GM18502 (cell line): ENCODE measurements at regions not wholly inside any gene's neighbourhood (a gene's known extent, or its start where the extent isn't known, plus 50 kb on each side); places are given as distances from the start of the nearest gene placed in this dataset.

Experiments used
- ATAC-seq: cut with Tn5 transposase; IDR thresholded peaks from one replicate; pipeline ENCODE4 v1.9.1; 2021; ENCODE audit warnings: mild to moderate bottlenecking; ENCODE audit not compliant: unreplicated experiment, poor library complexity

DNA sequence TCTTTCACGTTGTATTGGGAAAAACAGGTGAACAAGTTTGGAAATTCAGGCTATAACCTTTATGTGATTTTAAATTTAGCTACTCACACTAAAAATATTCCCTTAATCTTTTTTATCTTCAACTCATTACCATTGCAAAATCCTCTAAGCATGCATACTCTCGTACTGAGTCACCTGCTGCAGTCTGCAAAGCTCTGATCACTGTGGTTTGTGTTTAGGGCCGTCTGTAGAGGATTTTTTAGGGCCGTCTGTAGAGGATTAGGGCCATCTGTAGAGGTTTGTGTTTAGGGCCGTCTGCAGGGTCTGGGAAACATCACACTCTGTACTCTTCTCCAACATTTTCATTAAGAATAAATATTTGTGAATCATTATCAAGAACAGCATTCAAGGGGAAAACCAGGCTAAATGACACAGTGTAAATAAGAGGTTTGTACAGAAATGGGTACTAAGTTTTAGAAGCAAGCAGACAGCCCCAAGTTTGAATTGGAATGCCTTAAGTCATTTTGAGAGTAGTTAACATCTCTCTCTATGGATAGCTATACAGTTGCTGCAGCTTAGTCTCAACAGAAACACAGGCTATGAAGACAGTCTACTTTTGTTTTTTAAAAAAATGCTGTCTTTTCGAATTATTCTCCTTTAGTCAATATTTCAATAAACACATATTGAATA is 155.0 kb upstream of the TSLP start:
- ATAC-seq = no peak

DNA sequence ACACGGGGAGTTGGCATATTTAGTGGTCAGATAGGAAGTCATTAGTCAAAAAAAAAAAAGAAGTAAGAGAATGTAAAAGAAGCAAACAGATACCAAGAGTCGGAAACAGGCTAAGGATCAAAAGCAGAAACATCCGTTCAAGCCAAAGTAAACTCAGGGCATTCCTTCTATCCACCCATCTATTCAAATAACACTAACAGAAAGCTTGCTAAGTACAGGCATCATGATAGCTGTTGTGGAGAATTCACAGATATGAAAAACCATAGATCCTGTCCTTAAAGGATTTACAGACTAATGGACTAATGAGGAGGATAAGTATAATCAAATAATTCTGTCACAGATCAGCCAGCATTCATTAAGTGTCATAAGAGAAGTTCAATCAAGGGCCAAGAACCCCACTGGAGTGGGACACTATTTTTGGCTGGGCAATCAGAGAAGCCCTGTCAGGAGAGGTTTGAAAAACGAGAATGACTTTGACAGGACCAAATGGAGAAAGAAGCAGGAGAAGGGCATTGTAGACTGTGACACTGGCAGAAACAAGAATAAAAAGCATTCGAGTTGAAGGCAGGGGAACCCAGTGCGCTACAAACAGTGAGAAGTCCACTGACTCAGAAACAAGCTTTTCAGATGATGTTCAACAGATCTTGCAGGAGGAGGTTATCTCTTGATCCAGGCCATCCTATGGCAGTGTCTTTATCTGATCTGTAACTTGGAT is 154.2 kb upstream of the TSLP start:
- ATAC-seq = no peak

DNA sequence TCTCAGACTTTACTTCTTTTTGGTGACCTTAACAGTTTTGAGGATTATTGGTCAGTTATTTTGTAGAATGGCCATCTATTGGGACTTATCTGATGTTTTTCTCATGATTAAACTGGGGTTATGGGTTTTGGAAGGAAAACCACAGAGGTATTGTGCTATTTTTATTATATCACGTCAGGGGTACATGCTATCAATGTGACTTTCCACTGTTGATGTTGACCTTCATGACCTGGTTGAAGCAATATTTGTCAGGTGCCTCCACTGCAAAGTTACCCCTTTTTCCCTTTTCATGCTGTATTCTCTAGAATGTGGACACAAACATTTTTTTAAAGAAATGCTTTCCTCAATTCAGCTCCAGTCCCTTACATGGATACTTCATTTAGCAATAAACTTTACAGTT is 152.8 kb upstream of the TSLP start:
- no peak for ATAC-seq

DNA sequence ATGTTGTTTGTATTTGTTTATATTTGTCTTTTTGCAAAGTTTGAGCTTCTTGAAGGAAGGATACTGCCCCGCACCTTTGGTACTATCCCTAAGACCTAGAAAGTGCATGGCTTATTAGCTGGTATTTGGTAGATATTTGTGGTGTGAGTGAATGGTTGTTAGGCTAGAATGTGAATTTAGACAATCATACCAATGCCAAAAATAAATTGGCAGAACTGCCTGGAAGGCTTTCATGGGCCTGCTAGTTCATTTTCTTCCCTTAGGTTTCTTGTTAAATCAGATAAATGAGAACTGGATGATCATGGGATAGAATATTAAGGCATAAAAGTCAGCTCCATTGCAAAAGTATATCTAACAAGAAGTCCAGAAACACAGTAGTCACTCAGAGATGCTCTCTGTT is 147.5 kb upstream of the TSLP start:
- no peak for ATAC-seq

DNA sequence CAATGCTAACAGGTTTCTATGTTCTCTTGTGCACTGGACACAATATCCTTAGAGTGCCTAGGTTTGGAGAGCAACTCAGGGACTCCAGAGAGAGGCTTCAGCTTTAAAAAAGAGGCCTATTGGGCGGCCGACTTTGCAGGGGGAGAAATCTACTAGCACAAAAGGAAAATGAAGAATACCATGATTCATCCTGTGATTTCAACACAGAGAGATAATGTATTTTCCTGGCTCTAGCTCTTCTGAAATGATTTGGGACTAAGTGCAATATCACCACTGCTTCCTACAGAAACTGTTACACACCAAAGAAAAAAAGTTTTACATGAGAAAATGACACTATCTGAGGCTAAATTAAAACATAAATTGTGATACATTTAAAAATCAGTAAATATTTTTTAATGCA is 146.1 kb upstream of the TSLP start:
- ATAC-seq = no peak

DNA sequence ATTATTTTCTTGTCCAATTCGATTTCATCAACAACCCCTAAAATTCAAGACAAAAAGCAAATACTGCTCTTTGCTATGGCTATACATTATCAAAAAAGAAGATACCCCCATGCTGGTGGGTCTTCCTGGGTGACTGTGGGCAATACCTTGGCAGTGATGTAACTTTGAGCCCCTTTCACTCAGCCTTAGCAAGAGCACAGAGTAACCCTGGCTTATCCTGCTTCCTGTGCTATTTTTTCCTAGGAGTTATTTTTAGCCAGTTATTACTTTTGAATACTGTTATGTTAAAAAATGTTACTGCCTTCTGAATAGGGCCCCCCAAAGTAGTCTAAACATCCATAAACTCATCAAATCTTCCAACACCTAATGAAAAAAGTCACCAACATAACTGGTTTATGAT is 145.6 kb upstream of the TSLP start:
- no peak for ATAC-seq

DNA sequence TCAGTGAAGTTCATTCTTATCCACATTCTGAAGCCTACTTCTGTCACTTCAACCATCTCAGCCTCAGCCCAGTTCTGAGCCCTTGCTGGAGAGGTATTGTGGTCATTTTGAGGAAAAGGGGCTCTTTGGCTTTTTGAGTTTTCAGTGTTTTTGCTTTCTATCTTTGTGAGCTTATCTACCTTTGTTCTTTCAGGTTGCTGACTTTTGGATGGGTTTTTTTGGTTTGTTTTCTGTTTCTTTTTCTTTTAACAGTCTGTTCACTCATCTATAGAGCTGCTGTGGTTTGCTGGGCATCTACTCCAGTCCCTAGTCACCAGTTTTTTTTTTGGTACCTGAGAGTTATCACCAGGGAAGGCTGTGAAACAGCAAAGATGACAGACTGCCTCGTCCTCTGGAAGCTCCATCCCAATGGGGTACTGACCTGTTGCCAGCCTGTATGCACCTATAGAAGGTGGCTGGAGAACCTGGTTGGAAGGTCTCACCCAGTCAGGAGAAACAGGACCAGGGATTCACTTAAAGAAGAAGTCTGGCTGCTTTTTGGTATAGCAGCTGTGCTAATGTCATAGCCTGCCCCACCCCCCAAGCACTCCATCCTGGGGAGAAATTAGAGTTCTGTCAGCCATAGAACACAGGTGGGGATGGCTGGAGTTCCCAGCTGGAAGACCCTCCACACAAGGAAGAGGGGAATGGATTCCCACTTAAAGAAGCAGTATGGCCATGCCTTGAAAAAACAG is 138.6 kb upstream of the TSLP start:
- ATAC-seq = peak; percentile 90

DNA sequence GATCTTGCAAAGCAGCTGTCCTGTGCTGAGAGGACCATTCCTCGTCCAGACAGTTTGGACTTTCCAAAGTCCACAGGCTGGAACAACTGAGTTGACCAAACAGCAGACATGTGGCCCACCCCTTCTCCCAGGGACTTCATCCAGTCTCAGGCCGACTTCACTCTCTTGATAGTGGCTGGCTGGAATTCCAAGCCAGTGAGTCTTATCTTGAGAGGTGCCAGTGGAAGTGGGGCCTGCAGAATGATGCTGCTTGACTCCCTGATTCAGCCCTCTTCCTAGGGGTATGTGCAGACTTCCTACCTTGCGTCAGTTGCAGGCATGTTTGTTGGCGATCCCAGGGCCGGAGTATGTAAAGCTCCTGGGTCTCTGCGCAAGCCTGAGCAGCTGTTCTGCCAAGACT is 131.4 kb upstream of the TSLP start:
- no peak for ATAC-seq

DNA sequence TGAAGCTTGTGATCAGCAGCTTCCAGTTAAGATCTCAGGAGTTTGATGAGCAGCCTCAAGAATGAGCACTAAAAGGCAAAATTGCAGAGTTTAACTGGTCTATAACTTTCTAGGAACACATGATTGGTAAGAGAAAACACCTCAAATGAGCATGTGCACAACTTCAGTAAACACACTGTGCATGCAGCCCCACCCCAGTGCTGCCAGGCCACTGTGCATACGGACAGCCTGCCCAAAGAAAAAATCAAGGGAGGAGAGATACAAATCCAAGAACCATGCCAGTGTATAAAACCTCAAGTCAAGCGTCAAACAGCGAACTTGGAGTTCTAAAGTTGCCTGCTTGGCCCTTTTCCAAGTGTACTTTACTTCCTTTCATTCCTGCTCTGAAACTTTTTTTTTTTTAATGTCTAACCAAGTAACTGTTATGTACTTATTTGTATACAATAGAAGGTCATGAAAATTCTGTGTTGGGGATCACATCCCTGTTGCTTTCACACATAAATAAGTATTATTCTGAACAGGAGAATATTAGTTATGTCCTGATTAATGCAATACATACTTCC is 125.6 kb upstream of the TSLP start:
- ATAC-seq = no peak

DNA sequence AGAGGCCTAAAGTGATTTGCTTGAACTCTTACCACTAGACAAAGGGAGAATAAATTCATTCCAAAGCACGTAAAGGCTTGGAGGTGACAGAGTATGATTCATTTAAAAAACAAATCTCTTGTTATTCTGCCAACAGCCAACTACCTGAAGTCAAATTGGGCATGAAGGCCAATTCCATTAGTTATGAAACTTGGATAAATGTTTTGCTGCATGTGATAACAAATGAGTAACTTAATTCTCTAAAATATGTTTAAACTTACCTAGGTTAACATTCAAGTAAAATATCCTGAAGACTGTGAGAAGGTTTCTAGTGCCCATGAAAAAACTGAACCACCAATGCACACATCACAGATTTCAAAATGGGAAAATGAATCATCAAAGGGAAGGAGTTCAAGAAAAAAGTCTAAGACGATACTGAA is 120.1 kb upstream of the TSLP start:
- ATAC-seq = no peak

DNA sequence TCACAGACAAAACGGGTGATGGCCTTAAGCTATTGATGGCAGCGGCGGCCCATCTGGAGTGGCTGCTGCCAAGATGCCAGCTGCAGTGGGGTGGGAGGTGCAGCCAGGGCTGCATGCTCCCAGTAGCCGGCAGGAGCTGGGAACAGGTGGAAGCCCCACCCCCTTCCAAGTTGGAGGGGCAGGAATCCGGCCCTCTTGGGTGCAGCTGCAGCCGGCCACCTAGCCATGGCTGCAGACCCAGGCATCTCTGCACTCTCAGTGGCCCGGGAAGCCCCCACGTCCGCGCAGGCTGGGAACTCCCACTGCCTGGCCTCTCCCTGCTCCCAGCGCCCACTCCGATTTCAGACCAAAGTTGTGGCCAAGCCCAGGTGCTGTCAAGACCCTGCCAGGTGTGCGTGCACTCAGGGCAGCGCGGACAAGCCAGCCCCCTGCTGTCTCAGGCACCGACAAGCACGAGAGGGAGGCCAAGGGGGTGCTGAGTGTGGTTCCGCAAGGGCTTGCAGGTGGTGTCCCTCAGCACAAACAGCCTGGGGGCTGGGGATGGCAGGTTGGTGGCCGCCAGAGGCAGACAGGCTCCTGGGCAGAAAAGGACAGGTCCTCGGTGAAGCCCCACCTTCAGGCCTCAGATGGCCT is 115.1 kb upstream of the TSLP start:
- no peak for ATAC-seq

DNA sequence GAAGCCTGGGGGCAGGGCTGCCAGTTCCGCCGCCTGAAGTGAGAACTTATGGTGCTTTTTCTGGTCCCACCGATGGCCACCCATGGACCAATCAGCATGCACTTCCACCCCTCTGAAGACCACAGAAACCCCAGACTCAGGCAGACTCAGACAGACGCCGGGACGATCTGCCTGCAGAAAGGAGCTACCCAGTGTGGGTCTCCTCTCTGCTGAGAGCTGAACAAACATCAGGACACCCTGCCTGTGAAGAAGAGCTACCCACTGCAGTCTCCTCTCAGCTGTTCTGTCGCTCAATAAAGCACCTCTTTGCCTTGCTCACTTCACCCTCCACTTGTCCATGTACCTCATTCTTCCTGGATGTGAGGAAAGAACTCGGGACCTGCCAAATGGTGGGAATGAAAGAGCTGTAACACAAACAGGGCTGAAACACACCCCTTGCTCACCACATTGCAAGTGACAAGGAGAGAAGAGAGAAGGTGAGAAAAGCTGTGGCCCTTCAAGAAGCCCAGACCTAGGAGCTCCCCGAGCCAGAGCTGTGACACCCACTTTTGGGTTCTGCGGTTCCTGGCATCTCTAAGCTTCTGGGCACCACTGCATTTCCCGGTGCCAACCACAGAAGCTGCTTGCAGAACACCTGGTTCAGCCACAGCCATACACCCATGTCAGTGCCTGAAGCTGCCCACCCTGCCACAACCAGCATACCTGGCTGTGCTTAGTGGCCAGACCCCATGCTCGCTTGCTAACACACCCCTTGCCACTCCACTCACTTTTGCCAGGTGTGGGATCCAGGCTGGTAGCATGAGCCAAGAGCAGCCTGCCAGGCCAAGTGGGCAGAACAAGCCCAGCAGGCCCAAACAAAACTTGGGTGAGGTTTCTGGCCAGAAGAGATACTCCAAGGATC is 114.3 kb upstream of the TSLP start:
- ATAC-seq = no peak

DNA sequence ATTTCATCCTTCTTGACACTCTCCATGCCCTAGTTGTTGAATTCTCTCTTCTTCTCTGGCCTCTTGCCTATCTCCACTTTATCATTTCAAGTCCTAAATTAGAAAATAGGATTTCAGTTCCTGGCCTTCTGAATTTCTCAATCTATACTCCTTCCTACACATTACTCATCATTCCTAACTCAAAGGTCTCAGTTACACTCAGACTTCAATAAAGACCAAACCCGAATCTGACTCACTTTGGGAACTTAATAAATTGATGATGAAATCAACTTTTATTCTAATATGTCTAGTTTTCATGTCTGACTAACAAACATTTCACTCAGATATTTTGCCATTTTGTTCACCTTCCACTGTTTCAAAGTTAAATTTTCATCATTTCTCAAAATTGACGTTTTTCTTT is 113.6 kb upstream of the TSLP start:
- no peak for ATAC-seq

DNA sequence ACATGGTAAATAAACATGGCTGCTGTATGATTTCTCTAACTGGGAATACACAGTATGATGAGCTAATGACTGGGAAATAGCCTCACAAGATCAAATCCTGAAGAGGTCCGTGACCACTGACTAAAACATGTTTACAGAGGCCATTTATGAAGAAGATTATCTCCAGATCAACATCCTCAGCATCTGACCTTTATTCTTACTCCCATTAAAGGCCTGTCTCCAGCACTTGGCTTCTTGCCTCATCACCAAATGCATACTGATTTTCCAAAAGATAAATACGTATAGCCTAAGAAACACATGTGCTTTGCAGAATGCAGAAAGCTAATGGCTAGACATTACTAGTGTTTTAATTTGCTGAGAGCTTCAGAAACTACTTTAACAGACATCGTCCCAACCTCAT is 108.0 kb upstream of the TSLP start:
- ATAC-seq = no peak

DNA sequence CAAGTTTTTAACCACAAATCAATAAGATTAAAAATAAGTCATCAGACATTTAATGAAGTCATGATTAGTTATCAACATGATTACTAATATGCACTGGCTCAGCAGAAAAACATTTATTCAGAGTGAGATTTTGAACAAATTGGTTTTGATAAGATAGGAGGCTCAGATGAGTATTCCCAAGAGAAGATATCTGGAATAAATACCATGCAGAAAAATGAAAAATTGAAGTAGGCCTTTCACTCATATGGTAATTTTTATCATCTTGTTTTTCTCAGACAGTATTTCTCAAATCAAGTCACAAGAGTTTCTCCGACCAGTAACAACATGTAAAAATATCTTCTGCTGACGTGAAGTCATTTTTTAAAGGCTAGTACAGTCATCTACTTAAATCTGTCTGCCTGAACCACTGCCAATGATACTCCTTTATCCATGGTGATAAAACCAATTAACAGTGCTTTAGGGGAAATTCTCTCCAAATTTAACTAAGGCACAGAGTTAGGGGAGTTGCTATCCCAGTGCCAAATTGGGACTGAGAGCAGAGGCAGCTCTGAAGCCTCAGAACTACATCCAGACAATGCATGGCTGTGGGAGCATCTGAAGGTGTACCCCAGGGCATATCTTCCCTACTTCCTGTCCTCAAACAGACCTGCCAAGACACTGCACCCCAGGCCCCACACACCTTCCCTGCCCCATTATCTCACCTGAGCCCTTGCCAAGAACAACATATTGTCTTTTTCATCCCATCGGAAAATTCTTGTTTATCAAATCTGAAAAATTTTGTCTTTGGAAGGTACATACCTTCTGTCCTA is 105.5 kb upstream of the TSLP start:
- ATAC-seq = no peak

DNA sequence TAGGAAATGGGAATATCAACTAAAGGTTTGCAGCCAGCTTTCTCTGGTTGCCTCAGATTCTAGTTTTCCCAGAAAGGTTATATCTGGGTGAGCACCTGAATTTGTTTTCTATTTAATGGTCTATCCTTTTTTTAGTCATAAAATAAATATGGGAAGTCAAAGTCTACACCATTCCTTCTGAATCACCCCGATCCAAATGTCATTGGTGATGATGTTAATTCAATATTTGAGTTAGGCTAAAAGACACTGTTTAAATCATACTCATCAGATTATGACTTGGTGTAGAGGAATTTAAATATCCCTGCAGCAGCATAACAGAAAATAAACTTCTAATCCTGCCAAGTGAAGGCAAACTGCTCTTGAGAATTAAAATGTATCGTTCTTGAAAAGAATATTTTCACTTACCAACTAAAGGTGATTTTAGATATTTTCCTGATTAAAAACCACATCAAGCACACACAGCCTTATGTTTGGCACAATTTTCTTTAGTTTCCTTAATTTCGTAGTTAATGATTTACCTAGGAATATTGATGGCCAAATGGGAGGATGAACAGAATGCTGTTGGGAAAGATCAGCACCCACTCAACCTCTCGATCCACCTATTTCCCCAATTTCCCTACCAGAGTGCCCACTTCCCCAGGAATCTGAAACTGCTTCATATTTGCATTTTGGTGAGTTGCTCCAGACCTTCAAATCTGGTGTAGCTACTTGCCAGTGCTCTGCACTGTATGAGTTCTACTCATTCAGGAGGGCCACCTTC is 103.1 kb upstream of the TSLP start:
- no peak for ATAC-seq

DNA sequence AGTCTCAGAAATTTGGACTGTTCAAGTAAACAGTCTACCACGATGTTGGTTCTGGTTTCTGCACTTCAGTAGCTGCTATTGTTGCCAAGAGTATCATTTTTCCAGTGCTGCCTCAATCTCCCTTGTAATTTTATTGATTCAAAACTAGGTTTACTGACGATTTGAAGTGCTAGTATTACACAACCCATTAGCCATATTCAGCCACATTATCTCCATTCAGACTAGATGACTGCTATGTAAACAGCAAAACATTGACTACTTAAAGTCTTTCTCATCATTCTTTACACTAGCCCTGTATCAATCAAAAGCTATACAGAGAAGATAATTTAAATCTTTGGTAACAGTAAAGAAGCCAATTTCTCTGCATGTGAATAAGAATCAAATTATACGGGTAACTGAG is 102.0 kb upstream of the TSLP start:
- ATAC-seq = no peak

DNA sequence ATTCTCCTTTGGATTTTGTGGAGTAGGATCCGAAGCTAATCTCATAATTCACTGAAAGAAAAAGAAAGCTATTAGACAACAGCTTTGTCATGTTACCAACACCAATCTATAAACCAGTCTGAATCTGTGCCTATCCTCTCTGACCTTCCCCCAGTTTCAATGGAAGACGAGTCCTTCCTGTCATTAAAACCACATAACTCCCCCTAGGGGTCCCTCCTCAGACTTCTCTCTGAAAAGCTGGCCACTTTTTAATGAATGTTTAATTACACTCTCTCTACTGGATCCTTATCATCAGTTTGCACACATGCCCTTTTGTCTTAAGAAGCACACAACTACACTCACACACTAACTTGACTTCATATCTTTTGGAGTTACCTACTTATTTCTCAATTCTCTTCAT is 98.0 kb upstream of the TSLP start:
- ATAC-seq = no peak
